ENCODE measurements at regions not wholly inside any gene's neighbourhood (a gene's known extent, or its start where the extent isn't known, plus 50 kb on each side); places are given as distances from the start of the nearest gene placed in this dataset.

DNA sequence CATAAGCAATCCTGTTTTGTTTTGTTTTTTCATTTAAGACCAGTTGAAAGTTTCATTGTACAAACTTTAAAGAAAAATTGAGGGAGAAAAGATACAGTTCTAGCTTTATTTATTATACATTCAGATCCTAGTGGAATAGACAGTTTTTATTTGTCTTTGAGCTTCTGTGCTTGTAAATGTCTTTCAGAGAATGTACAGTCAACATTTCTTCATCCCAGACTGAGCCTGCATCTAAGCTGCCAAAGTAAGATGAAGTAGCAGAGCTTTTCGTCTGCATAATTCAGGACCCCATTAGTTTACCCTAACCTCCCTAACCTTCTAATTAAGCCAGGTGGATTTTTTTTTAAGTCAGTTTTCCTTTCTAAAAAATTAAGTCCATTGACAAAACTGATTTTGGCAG, 516.7 kb upstream of the HTR2A start:
- H3K4me3 Mint-ChIP-seq: no peak overlapping the region
- H3K27me3 Mint-ChIP-seq (ENCODE audit: insufficient read depth): no peaks in the 10 kb centered on the region
- intact Hi-C loops (cut with micrococcal nuclease): no loop called here
- no peak for DNase-seq (ENCODE audit: low spot score)
- no peaks in the 10 kb centered on the region for H3K9me3 Mint-ChIP-seq
- no peak overlapping the region for H3K27ac Mint-ChIP-seq
- no peaks in the 10 kb centered on the region for H3K4me1 Mint-ChIP-seq (ENCODE audit: low read depth)
- no peaks in the 10 kb centered on the region for H3K36me3 Mint-ChIP-seq (ENCODE audit: low read depth)

DNA sequence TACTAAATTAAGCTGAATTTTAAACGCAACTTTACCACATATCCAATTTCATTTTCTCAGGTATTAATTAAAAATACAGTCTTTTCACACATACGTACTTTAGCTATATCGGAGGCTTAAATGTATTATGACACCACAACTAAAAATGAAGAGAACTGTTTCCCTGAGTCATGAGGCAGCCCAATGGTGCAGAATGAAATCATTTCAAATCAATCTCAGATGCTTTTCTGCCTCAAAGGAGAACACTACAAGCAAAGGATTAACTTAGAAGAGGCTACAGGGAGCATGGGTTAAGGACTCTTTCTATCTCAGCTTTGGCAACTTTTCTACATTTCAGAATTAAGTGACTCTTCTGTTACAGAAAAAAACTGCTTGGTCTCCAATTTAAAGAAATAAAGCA, 516.3 kb upstream of the HTR2A start:
- Mint-ChIP-seq H3K27ac (no peak overlapping the region), H3K4me1 (ENCODE audit: low read depth) (no peaks in the 10 kb centered on the region), H3K36me3 (ENCODE audit: low read depth) (no peaks in the 10 kb centered on the region), H3K4me3 (no peak overlapping the region), H3K27me3 (ENCODE audit: insufficient read depth) (no peaks in the 10 kb centered on the region), H3K9me3 (no peaks in the 10 kb centered on the region)
- intact Hi-C loops (cut with micrococcal nuclease): no loop called here
- no peak for DNase-seq (ENCODE audit: low spot score)

- H3K27me3 Mint-ChIP-seq (ENCODE audit: insufficient read depth): no peaks in the 10 kb centered on the region
- intact Hi-C loops (cut with micrococcal nuclease): no loop called here
- no peak overlapping the region for H3K27ac Mint-ChIP-seq
- no peak for DNase-seq (ENCODE audit: low spot score)
- H3K4me1 Mint-ChIP-seq (ENCODE audit: low read depth): no peaks in the 10 kb centered on the region
- no peaks in the 10 kb centered on the region for H3K9me3 Mint-ChIP-seq
- no peak overlapping the region for H3K4me3 Mint-ChIP-seq
- no peaks in the 10 kb centered on the region for H3K36me3 Mint-ChIP-seq (ENCODE audit: low read depth)
Observed at GRCh38 chr13:47409778-47410177, 512.9 kb upstream of the HTR2A start.

DNA sequence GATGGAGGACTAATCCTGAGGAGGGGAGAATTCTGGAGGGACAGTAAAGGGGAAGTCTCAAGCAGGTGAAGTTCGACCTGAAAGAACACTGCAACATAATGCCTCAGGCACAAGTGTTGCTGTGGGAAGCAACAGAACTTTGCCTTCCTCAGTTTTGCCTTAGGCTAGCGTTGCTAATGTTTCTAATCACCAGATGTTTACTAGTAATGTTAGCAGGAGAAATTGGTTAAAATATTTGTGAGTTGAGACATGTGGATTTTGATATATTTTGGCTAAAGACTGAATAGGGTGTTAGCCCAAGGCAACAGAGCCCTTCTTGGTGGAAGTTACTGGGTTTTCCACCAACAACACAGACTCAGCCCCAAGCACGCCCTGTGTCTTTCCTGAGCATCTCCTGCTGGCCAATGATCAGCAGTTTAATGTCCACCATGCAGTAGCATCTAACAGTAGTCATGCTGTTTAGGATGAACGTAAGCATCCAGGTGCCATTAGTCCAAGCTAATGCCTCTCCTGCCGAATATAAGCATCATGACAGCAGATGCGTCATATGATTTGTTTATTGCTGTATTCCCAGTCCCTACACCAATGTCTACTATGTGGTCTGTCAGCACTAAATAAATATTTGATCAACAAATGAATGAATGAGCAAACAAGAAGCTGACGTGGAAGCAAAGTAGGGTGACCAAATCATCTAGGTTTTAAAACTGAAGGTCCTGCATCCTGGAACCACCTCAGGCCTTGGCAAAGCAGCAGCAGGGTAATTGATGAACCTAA, 511.9 kb upstream of the HTR2A start:
- no peaks in the 10 kb centered on the region for H3K4me1 Mint-ChIP-seq (ENCODE audit: low read depth)
- no peak for DNase-seq (ENCODE audit: low spot score)
- H3K9me3 Mint-ChIP-seq: no peaks in the 10 kb centered on the region
- H3K27me3 Mint-ChIP-seq (ENCODE audit: insufficient read depth): no peaks in the 10 kb centered on the region
- H3K36me3 Mint-ChIP-seq (ENCODE audit: low read depth): no peaks in the 10 kb centered on the region
- no peak overlapping the region for H3K4me3 Mint-ChIP-seq
- H3K27ac Mint-ChIP-seq: no peak overlapping the region
- intact Hi-C loops (cut with micrococcal nuclease): no loop called here

- intact Hi-C loops (cut with micrococcal nuclease): no loop called here
- no peak for DNase-seq (ENCODE audit: low spot score)
- no peaks in the 10 kb centered on the region for H3K27me3 Mint-ChIP-seq (ENCODE audit: insufficient read depth)
- no peak overlapping the region for H3K4me3 Mint-ChIP-seq
- H3K9me3 Mint-ChIP-seq: no peaks in the 10 kb centered on the region
- no peak overlapping the region for H3K27ac Mint-ChIP-seq
- H3K4me1 Mint-ChIP-seq (ENCODE audit: low read depth): no peaks in the 10 kb centered on the region
- no peaks in the 10 kb centered on the region for H3K36me3 Mint-ChIP-seq (ENCODE audit: low read depth)
Observed at GRCh38 chr13:47407808-47408207, 511.0 kb upstream of the HTR2A start.

- H3K9me3 Mint-ChIP-seq: peaks cover 6% of the 10 kb centered on the region
- no peaks in the 10 kb centered on the region for H3K27me3 Mint-ChIP-seq (ENCODE audit: insufficient read depth)
- no peaks in the 10 kb centered on the region for H3K36me3 Mint-ChIP-seq (ENCODE audit: low read depth)
- H3K4me3 Mint-ChIP-seq: no peak overlapping the region
- no peak for DNase-seq (ENCODE audit: low spot score)
- H3K27ac Mint-ChIP-seq: no peak overlapping the region
- intact Hi-C loops (cut with micrococcal nuclease): no loop called here
- no peaks in the 10 kb centered on the region for H3K4me1 Mint-ChIP-seq (ENCODE audit: low read depth)
Observed at GRCh38 chr13:47399599-47399998, 502.7 kb upstream of the HTR2A start.

DNA sequence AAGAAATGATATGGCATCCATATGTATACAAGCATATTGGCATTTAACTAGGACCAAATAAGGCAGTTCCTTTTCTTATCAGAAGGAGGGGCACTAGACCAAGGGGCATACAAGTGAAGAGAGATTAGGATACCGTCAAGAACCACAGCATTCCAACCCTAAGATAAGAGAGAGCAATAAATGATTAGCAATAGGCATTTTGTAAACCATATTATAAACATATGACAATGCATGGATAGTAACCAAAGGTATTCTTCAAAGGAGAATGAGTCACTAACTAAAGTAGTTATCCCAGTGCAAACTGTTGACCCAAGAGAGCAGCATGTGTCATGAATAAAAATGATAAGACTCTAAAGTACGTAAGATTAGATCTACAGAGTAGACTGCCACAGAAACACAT, 500.9 kb upstream of the HTR2A start:
- Mint-ChIP-seq H3K4me1 (ENCODE audit: low read depth) (no peaks in the 10 kb centered on the region), H3K9me3 (peaks cover 6% of the 10 kb centered on the region), H3K27me3 (ENCODE audit: insufficient read depth) (no peaks in the 10 kb centered on the region), H3K4me3 (no peak overlapping the region), H3K27ac (no peak overlapping the region), H3K36me3 (ENCODE audit: low read depth) (no peaks in the 10 kb centered on the region)
- intact Hi-C loops (cut with micrococcal nuclease): no loop called here
- DNase-seq (ENCODE audit: low spot score): no peak

GRCh38 chr13:47396915-47397314, 500.1 kb upstream of the HTR2A start:
- Mint-ChIP-seq H3K27ac (no peak overlapping the region), H3K4me1 (ENCODE audit: low read depth) (no peaks in the 10 kb centered on the region), H3K27me3 (ENCODE audit: insufficient read depth) (no peaks in the 10 kb centered on the region), H3K9me3 (peaks cover 6% of the 10 kb centered on the region), H3K4me3 (no peak overlapping the region), H3K36me3 (ENCODE audit: low read depth) (no peaks in the 10 kb centered on the region)
- intact Hi-C loops (cut with micrococcal nuclease): no loop called here
- no peak for DNase-seq (ENCODE audit: low spot score)

DNA sequence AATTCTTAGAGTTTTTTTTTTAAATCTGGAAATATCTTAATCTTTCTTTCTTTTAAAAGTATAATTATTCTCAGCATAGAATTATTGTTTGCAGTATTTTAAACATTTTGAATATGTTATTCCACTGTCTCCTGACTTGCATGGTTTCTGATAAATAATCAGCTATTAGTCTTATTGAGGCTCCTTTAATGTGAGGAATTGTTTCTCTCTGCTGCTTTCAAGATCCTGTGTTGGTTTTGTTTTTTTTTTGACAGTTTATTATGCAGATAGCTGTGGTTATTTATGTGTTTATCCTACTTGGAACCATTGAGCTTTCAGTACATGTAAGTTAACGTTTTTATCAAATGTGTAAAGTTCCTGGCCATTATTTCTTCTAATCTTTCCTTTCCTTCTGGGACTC, 477.9 kb upstream of the HTR2A start:
- no peak overlapping the region for H3K27ac Mint-ChIP-seq
- no peaks in the 10 kb centered on the region for H3K36me3 Mint-ChIP-seq (ENCODE audit: low read depth)
- no peak for DNase-seq (ENCODE audit: low spot score)
- intact Hi-C loops (cut with micrococcal nuclease): no loop called here
- H3K27me3 Mint-ChIP-seq (ENCODE audit: insufficient read depth): no peaks in the 10 kb centered on the region
- peaks cover 5% of the 10 kb centered on the region for H3K9me3 Mint-ChIP-seq
- H3K4me3 Mint-ChIP-seq: no peak overlapping the region
- H3K4me1 Mint-ChIP-seq (ENCODE audit: low read depth): no peaks in the 10 kb centered on the region

- DNase-seq (ENCODE audit: low spot score): no peak
- intact Hi-C loops (cut with micrococcal nuclease): no loop called here
- no peaks in the 10 kb centered on the region for H3K36me3 Mint-ChIP-seq (ENCODE audit: low read depth)
- H3K27me3 Mint-ChIP-seq (ENCODE audit: insufficient read depth): no peaks in the 10 kb centered on the region
- no peak overlapping the region for H3K27ac Mint-ChIP-seq
- H3K9me3 Mint-ChIP-seq: peaks cover 9% of the 10 kb centered on the region
- no peak overlapping the region for H3K4me3 Mint-ChIP-seq
- H3K4me1 Mint-ChIP-seq (ENCODE audit: low read depth): no peaks in the 10 kb centered on the region
Observed at GRCh38 chr13:47372751-47373150, 475.9 kb upstream of the HTR2A start.

DNA sequence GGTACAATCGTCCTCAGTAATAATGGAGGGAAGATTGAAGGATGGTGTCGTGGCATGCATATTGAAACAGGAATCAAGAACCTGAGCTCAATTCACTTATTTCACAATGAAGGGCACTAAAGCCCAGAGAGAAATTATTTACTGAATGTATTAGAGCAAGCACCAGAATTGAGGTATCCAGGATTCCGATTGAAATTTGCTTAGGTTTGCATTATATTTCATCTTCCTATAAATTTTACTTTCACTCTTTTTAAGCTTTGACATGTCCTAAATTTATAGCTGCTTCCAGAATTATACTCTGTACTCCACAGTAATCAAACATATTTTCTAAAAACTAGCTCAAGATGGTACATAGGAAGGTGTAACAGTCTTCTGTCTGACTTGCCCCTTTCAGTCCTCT, 454.9 kb upstream of the HTR2A start:
- H3K27me3 Mint-ChIP-seq (ENCODE audit: insufficient read depth): no peaks in the 10 kb centered on the region
- intact Hi-C loops (cut with micrococcal nuclease): no loop called here
- no peaks in the 10 kb centered on the region for H3K36me3 Mint-ChIP-seq (ENCODE audit: low read depth)
- no peak for DNase-seq (ENCODE audit: low spot score)
- no peak overlapping the region for H3K4me3 Mint-ChIP-seq
- no peak overlapping the region for H3K27ac Mint-ChIP-seq
- peaks cover 8% of the 10 kb centered on the region for H3K9me3 Mint-ChIP-seq
- no peaks in the 10 kb centered on the region for H3K4me1 Mint-ChIP-seq (ENCODE audit: low read depth)

DNA sequence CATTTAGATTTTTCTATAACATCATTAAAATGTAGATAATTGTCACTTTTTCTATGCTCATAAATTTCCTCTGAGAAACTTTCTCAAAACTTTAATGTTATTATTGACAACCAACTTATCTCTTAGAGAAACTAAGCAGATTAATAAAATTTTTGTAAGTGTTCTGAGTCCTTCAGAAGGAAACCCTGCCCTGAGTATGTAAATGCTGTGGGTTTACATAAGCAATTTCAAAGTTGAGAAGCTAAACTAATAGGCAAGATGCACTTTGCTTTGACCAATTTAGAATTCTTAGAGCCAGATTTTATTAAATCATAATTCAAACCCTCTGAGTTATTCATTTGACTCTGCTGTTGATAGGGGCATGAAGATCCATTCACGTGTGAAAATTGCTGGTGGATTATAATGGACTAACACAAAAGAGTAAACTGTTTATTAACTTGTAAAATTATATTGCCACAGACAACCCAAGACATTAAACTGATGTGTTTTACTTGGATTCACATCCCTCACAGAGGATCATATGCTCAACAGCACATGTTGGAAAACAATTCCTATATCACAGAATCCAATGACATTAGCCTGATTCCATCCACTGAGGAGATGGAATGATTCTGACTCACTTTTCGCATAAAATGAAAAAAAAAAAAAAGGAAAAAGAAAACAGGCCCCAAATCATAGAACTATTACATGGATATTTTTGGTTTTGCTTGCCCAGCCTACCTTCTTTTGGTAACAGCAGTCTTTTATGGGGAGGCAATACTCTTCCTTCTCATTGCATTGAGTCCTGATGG, 453.7 kb upstream of the HTR2A start:
- intact Hi-C loops (cut with micrococcal nuclease): no loop called here
- no peaks in the 10 kb centered on the region for H3K4me1 Mint-ChIP-seq (ENCODE audit: low read depth)
- H3K27ac Mint-ChIP-seq: no peak overlapping the region
- no peaks in the 10 kb centered on the region for H3K9me3 Mint-ChIP-seq
- no peaks in the 10 kb centered on the region for H3K36me3 Mint-ChIP-seq (ENCODE audit: low read depth)
- no peak for DNase-seq (ENCODE audit: low spot score)
- no peak overlapping the region for H3K4me3 Mint-ChIP-seq
- no peaks in the 10 kb centered on the region for H3K27me3 Mint-ChIP-seq (ENCODE audit: insufficient read depth)

GRCh38 chr13:47349211-47349610, 452.4 kb upstream of the HTR2A start:
- Mint-ChIP-seq H3K4me3 (no peak overlapping the region), H3K36me3 (ENCODE audit: low read depth) (no peaks in the 10 kb centered on the region), H3K27me3 (ENCODE audit: insufficient read depth) (no peaks in the 10 kb centered on the region), H3K4me1 (ENCODE audit: low read depth) (no peaks in the 10 kb centered on the region), H3K27ac (no peak overlapping the region), H3K9me3 (peaks cover 12% of the 10 kb centered on the region)
- DNase-seq (ENCODE audit: low spot score): no peak
- intact Hi-C loops (cut with micrococcal nuclease): no loop called here

Data from activated T-helper 1 cell treated with anti-CD3 and anti-CD28 coated beads, Interleukin-12 subunit alpha, Interleukin-12 subunit beta, Interleukin-2, Interleukin-4 antibody, amounts not matched to agents 30 ng/mL and 10 ng/mL and 1 ng/mL, durations not matched to agents 14 hours and 24 hours and 36 hours (primary cell).